Lung microvascular endothelial cell (primary cell): ENCODE measurements at regions not wholly inside any gene's neighbourhood (a gene's known extent, or its start where the extent isn't known, plus 50 kb on each side); places are given as distances from the start of the nearest gene placed in this dataset.

Experiments used
- DNase-seq, 2 donors: peaks; one replicate each; pipeline versions ENCODE4 v3.0.0 to v3.0.0-alpha.2; 2010; ENCODE audit warnings: low read depth in 2 of 2

- no peak for DNase-seq
Measured at GRCh38 chr4:120432301-120432860, 365.7 kb upstream of the MAD2L1 start.

DNA sequence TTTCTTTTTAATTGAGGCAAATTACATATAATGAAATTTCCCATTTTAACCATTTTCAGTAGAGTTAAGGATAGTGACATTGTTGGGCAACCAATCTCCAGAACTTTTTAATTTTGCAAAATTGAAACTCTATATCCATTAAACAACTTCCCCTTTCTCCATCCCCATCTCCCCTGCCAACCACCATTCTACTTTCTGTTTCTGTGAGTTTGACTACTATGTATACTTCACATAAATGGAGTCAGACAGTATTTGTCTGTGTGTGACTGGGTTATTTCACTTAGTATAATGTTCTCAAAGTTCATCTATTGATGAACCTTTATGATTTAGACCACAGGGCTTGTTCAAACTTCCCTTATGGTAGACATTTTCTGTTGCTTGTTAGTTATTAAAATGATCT is 364.5 kb upstream of the MAD2L1 start:
- no peak for DNase-seq

DNA sequence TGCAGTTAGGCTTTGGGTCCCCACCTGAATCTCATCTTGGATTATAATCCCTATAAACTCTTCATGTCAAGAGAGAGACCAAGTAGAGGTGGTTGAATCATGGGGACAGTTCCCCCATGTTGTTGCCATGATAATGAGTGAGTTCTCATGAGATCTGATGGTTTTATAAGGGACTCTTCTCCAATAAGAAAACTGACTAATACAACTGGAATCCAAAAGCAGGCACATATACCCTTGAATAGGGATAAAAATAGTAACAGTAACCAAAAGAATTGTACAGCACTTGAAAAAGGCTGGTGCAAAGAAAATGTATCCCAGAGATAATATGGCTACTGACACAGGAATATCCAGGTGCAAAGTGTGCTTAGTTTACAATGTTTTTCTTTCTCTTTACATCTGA is 351.5 kb upstream of the MAD2L1 start:
- no peak for DNase-seq

DNA sequence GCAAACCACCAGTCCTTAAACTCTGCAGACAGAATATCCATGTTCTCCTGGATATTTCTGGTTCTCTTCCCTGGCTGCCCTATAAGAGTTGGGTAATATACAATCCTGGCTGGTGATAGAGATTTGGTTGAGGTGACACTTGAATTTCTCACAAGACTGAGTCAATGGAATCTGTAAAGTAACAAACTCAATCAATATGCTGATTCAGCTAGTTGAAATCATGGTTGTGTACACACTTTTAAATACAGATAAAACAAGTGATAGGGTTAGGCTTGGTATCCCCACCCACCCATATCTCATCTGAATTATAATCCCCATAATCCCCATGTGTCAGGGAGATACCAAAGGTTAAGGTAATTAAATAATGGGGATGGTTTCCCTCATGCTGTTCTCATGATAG is 349.2 kb upstream of the MAD2L1 start:
- DNase-seq = no peak

DNA sequence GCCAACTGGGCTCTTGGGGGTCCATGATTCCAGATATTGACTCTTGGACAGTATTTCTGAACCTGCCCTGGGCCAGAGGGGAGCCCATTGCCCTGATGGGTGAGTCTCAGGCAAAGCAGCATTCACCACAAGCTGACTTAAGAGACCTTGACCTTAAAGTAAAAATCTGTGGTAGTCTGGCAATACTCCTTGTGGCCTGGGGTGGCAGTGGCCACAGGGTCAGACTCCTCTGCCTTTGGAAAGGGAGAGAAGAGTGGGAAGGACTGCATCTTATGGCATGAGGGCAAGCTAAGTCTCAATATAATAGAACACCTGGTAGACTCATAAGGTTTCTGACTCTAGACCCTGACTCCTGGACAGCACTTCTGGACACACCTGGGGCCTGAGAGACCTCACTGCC is 340.3 kb upstream of the MAD2L1 start:
- DNase-seq = no peak

GRCh38 chr4:120403296-120403695 is 336.6 kb upstream of the MAD2L1 start:
- DNase-seq = no peak

DNA sequence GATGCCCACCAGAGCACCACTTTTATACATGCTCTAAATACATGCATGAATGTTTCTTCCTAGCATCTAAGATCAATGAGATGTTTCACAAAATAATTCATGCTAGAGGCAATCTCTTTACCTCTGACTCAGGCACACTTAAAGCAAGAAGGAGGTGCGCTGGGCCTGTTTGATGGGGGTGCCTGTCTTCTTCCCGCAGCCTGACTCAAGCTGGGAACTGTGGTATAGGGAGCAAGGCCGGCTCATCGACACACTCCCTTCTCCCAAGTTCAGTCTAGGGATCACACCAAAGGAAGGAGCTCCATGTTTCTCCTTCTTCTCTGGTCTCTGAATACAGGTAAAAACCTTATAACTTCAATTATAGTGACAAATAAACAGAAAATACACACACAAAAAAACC is 333.8 kb upstream of the MAD2L1 start:
- no peak for DNase-seq

DNA sequence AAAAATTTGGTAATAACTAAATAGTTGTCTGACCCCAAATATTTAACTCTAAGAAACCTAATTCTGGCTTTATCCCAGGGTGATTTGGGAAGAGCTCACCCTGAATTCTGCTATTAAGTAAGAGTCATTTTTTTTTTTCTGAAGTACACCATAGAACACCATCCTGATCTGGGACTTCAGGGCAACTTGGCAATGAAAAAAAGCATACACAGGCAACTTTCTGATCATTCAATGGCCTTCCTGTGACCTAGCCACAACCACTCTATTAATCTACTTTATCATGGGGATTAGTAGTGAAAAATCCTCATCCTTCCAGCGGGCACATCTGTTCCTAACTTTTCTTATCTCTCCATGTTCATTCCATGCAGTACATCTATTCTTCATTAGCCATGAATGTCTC is 333.2 kb upstream of the MAD2L1 start:
- no peak for DNase-seq

DNA sequence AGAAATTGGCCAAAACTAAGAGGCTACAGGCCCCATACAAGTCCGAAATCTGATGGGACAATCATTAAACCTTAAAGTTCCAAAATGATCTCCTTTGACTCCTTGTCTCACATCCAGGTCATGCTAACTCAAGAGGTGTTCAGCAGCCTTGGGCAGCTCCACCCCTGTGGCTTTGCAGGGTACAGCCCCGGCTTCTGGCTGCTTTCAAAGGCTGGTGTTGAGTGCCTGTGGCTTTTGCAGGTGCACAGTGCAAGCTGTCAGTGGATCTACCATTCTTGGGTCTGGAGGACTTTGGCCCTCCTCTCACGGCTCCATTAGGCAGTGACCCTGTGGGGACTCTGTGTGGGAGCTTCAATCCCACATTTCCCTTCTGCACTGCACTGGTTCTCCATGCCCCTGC is 329.1 kb upstream of the MAD2L1 start:
- DNase-seq = no peak

- DNase-seq = no peak
Measured at GRCh38 chr4:120355881-120356280, 289.2 kb upstream of the MAD2L1 start.

GRCh38 chr4:120354381-120354780 is 287.7 kb upstream of the MAD2L1 start:
- no peak for DNase-seq

DNA sequence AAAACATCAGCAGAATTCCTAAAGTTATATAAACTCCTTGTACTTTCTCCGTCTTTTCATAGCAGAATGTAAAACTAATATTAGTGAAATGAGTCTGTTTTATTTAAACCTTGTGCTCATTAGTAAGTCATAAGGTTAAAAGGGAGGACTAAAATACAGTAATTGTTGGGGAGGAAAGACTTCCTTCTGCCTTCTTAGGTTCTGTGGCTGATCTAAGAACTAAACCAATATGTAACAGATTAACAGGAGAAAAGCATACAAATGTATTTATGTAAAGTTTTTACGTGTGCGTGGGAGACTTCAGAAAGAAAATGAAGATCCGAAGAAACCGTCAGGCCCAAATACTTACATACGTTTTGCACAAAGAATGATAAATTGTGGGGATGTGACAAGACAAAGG is 286.6 kb upstream of the MAD2L1 start:
- no peak for DNase-seq

GRCh38 chr4:120352739-120353138 is 286.1 kb upstream of the MAD2L1 start:
- no peak for DNase-seq

- no peak for DNase-seq
Measured at GRCh38 chr4:120348948-120349347, 282.3 kb upstream of the MAD2L1 start.

GRCh38 chr4:120348521-120348920 is 281.9 kb upstream of the MAD2L1 start:
- no peak for DNase-seq

DNA sequence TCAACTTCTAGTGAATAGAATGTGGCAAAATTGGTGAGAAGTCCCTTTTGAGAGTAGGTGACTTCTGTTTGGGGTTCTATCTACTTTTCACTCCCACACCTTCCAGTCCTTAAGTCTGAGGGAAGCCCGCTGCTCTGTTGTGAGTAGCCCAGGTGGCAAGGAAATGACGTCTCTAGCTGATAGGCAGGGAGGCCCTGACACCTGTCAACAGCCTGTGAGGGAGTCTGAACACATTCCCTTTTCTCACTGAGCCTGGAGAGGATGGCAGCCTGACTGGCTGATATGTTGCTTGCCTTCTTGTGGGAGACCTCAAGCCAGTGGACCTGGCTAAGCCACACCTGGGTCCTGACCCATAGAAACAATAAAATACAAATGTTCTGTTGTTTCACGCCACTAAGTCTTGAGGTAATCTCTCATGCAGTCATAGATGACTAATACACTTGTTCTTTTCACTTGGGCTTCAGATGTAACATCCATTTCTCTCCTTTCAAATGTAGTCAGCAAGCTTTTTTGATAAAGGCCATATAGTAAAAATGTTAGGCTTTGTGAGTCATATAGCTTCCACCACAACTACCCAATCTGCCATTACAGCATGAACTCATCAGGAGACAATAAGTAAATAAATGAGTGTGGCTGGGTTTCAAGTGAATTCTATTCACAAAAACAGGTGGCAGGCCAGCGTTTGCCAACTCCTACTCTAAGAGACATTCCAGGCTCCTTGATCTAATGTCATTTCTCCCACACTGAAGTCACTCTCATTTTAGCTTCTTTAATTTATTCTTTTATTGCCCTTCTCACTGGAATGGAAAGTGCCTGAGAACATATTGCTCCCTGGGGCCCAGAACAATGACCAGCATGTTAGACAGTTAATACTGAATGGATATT is 265.1 kb upstream of the MAD2L1 start:
- no peak for DNase-seq

DNA sequence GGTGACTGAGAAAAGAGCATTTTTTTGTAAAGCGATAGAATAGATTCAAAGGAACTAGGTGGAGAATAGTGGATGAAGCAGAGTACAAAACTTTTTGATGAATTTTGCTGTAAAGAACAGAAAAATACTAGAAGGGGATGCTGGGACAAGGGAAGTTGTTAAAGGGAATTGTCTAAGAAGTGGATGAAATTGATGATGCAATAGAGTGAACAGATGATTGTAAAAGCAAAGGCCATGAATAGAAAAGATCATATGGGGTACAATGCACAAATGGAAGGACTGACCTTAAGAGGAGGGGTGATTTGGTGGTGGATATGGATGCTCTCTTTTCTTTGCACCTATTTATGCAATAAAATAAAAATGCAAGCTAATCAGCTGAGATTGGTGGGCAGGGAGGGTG is 262.7 kb upstream of the MAD2L1 start:
- no peak for DNase-seq

GRCh38 chr4:120327276-120327675 is 260.6 kb upstream of the MAD2L1 start:
- no peak for DNase-seq

DNA sequence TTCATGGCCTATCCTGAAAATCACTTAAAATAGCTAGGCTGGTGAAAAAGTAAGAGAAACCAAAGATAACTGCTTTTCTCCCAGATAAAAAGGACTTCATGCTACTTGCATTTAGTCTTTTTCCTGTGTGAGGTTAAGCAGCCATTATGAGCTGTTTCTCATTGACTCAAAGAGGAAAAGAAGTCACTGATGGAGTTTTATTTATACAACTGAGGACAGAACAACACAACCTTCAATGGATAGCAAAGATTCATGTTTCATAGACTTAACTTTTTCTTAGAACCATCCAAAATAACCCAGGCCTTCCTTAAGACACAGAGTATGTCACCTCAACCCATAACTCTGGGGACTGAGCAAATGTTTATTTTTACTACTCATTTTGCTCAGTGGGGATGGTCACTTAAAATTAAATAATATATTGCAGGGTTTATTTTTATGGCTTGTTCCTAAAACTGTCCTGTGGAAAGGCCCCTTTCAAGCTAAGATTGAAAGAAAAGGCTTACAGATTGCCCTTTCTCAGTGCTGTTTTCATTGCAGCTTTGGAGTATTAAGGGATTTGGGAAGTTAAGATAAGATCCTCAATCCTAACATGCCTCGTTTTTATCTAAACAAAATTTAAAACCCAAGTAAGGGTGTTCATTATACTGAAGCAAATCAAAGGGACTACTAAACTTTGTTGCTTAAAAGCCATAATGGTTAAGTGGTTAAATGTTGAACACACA is 252.6 kb upstream of the MAD2L1 start:
- DNase-seq = no peak

GRCh38 chr4:120318196-120318846 is 251.7 kb upstream of the MAD2L1 start:
- no peak for DNase-seq

- no peak for DNase-seq
Measured at GRCh38 chr4:120317713-120318112, 251.1 kb upstream of the MAD2L1 start.

DNA sequence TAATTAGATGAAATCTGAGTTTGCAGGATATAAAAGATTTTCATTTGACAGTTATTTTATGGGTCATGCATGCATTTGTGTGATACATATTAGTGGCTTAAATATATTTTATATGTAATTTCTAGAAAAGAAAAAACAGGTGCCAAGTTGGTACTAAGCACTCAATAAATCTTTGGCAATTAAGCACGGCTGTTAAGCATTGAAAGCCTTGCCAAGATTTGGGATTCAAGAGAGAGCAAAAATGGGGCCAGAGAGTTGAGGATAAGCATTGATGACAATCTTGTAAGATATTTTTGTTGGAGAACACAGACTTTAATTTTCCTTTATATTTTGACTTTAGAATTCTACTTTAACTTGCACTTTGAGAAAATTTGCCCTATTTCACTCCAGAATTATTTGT is 249.8 kb upstream of the MAD2L1 start:
- no peak for DNase-seq
